GM12878 (cell line): ENCODE measurements at regions not wholly inside any gene's neighbourhood (a gene's known extent, or its start where the extent isn't known, plus 50 kb on each side); places are given as distances from the start of the nearest gene placed in this dataset.

ENCODE experiments used
- ATAC-seq: fragments of 200-7000 bp; cut with Tn5 transposase; 3 replicates; pipeline ENCODE4 v1.9.1; 2020; ENCODE audit warnings: mild to moderate bottlenecking, moderate library complexity
- BruUV-seq: library from RNA; stranded (reverse); fragments of 400-500 nt; replicated peaks from 2 replicates; lab custom pipeline; 2021; lab: Mats Ljungman, UMichigan
- CTCF ChIA-PET: fragments of 300-600 bp; sonication (Branson Sonifier 250); formaldehyde crosslinking; extraction: SDS; loops from one replicate; lab custom pipeline; 2021; ENCODE audit warnings: inconsistent platforms; lab: Yijun Ruan, JAX
- POLR2A ChIA-PET: fragments of 350-600 bp; formaldehyde crosslinking; extraction: SDS; loops from one replicate; lab custom pipeline; 2021; ENCODE audit warnings: inconsistent platforms; lab: Charles Lee
- RAD21 ChIA-PET: fragments of 300-600 bp; sonication (Branson Sonifier 250); formaldehyde crosslinking; loops from one replicate; lab custom pipeline; 2023; ENCODE audit warnings: antibody characterized with exemption; ENCODE audit not compliant: unreplicated experiment; lab: Charles Lee
- SMC1A ChIA-PET: fragments of 300-600 bp; sonication (Branson Sonifier 250); formaldehyde crosslinking; loops from one replicate; lab custom pipeline; 2023; ENCODE audit not compliant: unreplicated experiment, uncharacterized antibody; lab: Charles Lee
- DNase-seq: peaks from one replicate; pipeline ENCODE4 v3.0.0-alpha.2; 2011; ENCODE audit warnings: low read depth, low spot score
- FAIRE-seq: peaks from 3 replicates; lab custom pipeline; 2011; peaks lifted over from hg19 to GRCh38; lab: Jason Lieb, UNC
- H2AFZ ChIP-seq: 2 replicates; pipeline ENCODE4 v1.6.0; 2011; ENCODE audit warnings: low read depth, low read length, control low read depth; ENCODE audit not compliant: control insufficient read depth
- H3K27ac ChIP-seq: 2 replicates; pipeline ENCODE4 v1.5.1; 2011; ENCODE audit warnings: control low read depth; ENCODE audit not compliant: control insufficient read depth, insufficient read depth
- H3K27me3 ChIP-seq, 2 experiments: replicated peaks in 1 of 2; 2 replicates each; pipeline versions ENCODE4 v1.6.0 to v1.6.1; 2011; ENCODE audit warnings: low read length in 1 of 2; ENCODE audit not compliant: control insufficient read depth in 2 of 2, insufficient read depth in 2 of 2
- H3K36me3 ChIP-seq, 2 experiments: 2 replicates each; pipeline ENCODE4 v1.5.1; 2011; ENCODE audit warnings: low read length in 1 of 2; ENCODE audit not compliant: control insufficient read depth in 2 of 2, insufficient read depth in 2 of 2
- H3K4me1 ChIP-seq: 2 replicates; pipeline ENCODE4 v1.6.1; 2011; ENCODE audit warnings: mild to moderate bottlenecking, low read length, moderate library complexity, mixed read lengths; ENCODE audit not compliant: control insufficient read depth, insufficient read depth
- H3K4me2 ChIP-seq: 2 replicates; pipeline ENCODE4 v1.6.0; 2011; ENCODE audit warnings: control low read depth; ENCODE audit not compliant: control insufficient read depth, insufficient read depth
- H3K4me3 ChIP-seq: fragments of 200-600 bp; sonication (generic); 2 replicates; pipeline ENCODE4 v1.5.1; 2016
- H3K79me2 ChIP-seq: 2 replicates; pipeline ENCODE4 v1.6.0; 2011; ENCODE audit warnings: low read length; ENCODE audit not compliant: control insufficient read depth, insufficient read depth
- H3K9ac ChIP-seq: 2 replicates; pipeline ENCODE4 v1.8.0; 2011; ENCODE audit warnings: low read length, control low read depth, mixed read lengths; ENCODE audit not compliant: control insufficient read depth, insufficient read depth
- H3K9me3 ChIP-seq: replicated peaks from 3 replicates; pipeline ENCODE4 v1.5.1; 2011; ENCODE audit warnings: mild to moderate bottlenecking, low read length; ENCODE audit not compliant: control insufficient read depth, insufficient read depth
- H4K20me1 ChIP-seq: 2 replicates; pipeline ENCODE4 v1.6.0; 2011; ENCODE audit not compliant: control insufficient read depth, insufficient read depth
- BHLHE40 ChIP-seq, 2 experiments: fragments of 450-650 bp in 1 of 2; IDR thresholded peaks; 2 replicates each; pipeline ENCODE4 v1.6.1; 2011 to 2017; ENCODE audit warnings: low read depth in 2 of 2, borderline replicate concordance in 1 of 2, improper control_type of control experiment in 1 of 2, low read length in 1 of 2, mild to moderate bottlenecking in 1 of 2
- ETV6 ChIP-seq, 2 experiments: fragments of 450-650 bp in 1 of 2; IDR thresholded peaks in 1 of 2; conservative IDR thresholded peaks in 1 of 2; 2 replicates each; pipeline ENCODE4 v1.6.1; 2014; ENCODE audit warnings: antibody characterized with exemption in 1 of 2, borderline replicate concordance in 1 of 2, low read depth in 1 of 2, mild to moderate bottlenecking in 1 of 2, moderate library complexity in 1 of 2
- EZH2 ChIP-seq: IDR thresholded peaks from 2 replicates; pipeline ENCODE4 v1.6.1; 2012; ENCODE audit warnings: low read depth, mild to moderate bottlenecking, control low read depth, inconsistent platforms, low read length, borderline replicate concordance; ENCODE audit not compliant: control insufficient read depth
- FOXM1 ChIP-seq: IDR thresholded peaks from 2 replicates; pipeline ENCODE4 v1.6.1; 2012; ENCODE audit warnings: low read depth, mild to moderate bottlenecking, inconsistent platforms, low read length, moderate library complexity
- HDAC2 ChIP-seq: fragments of 200-600 bp; sonication (generic); IDR thresholded peaks from 2 replicates; pipeline ENCODE4 v1.6.1; 2017
- HDAC6 ChIP-seq: fragments of 200-600 bp; sonication (generic); IDR thresholded peaks from one replicate; pipeline ENCODE4 v1.8.0; 2017; ENCODE audit warnings: antibody characterized with exemption; ENCODE audit not compliant: unreplicated experiment
- HDGF ChIP-seq: fragments of 450-650 bp; IDR thresholded peaks from 2 replicates; pipeline ENCODE4 v1.6.1; 2016; ENCODE audit warnings: antibody characterized with exemption
- IKZF1 ChIP-seq: fragments of 450-650 bp; conservative IDR thresholded peaks from 2 replicates; pipeline ENCODE4 v1.6.1; 2017; ENCODE audit warnings: antibody characterized with exemption, mild to moderate bottlenecking
- IKZF2 ChIP-seq, 2 experiments: fragments of 450-650 bp; IDR thresholded peaks; 2 replicates each; pipeline ENCODE4 v1.6.1; 2017; ENCODE audit warnings: mild to moderate bottlenecking in 2 of 2, moderate library complexity in 2 of 2
- MTA2 ChIP-seq: fragments of 450-650 bp; IDR thresholded peaks from 2 replicates; pipeline ENCODE4 v1.6.1; 2016; ENCODE audit warnings: low read depth, mild to moderate bottlenecking, moderate library complexity
- MXI1 ChIP-seq: fragments of 150-350 bp; IDR thresholded peaks from 2 replicates; pipeline ENCODE4 v1.6.1; 2011; ENCODE audit warnings: low read depth, mild to moderate bottlenecking, inconsistent platforms, low read length, improper control_type of control experiment
- MYC ChIP-seq: IDR thresholded peaks from 2 replicates; pipeline ENCODE4 v1.6.1; 2011; ENCODE audit warnings: mild to moderate bottlenecking, low read length, moderate library complexity, inconsistent platforms; ENCODE audit not compliant: insufficient read depth, insufficient replicate concordance, insufficient read length, severe bottlenecking
- NFIC ChIP-seq: IDR thresholded peaks from 2 replicates; pipeline ENCODE4 v1.6.1; 2012; ENCODE audit warnings: low read depth, mild to moderate bottlenecking, inconsistent platforms, low read length, moderate library complexity
- NFYA ChIP-seq: IDR thresholded peaks from 2 replicates; pipeline ENCODE4 v1.6.1; 2011; ENCODE audit warnings: low read depth, mild to moderate bottlenecking, low read length, improper control_type of control experiment, borderline replicate concordance
- NRF1 ChIP-seq: conservative IDR thresholded peaks from 2 replicates; pipeline ENCODE4 v1.6.1; 2011; ENCODE audit warnings: mild to moderate bottlenecking, low read depth, low read length, improper control_type of control experiment
- POLR2AphosphoS2 ChIP-seq: IDR thresholded peaks from 2 replicates; pipeline ENCODE4 v1.6.1; 2011; ENCODE audit warnings: low read depth, mild to moderate bottlenecking, low read length, improper control_type of control experiment, moderate library complexity
- STAT3 ChIP-seq: IDR thresholded peaks from 2 replicates; pipeline ENCODE4 v1.6.1; 2011; ENCODE audit warnings: low read depth, low read length, improper control_type of control experiment
- ZNF207 ChIP-seq: fragments of 450-650 bp; IDR thresholded peaks from 2 replicates; pipeline ENCODE4 v1.6.1; 2014; ENCODE audit warnings: antibody characterized with exemption, mild to moderate bottlenecking, borderline replicate concordance
- ZZZ3 ChIP-seq: IDR thresholded peaks from 2 replicates; pipeline ENCODE4 v1.6.1; 2011; ENCODE audit warnings: low read depth; ENCODE audit not compliant: control insufficient read depth, insufficient read length
- WGBS: methylation state at CpG from one replicate; pipeline ENCODE4 v1.1.6; 2016; ENCODE audit warnings: low lambda C conversion rate; ENCODE audit not compliant: insufficient replicate concordance, insufficient coverage; ENCODE audit errors: missing lambda C conversion rate; 5-methylcytosine and 5-hydroxymethylcytosine counted together
- in situ Hi-C: fragments of 300-500 bp; cut with MboI; formaldehyde crosslinking; loops from 9 replicates; pipeline ENCODE4 v1.14.3; 2018; ENCODE audit warnings: mixed read lengths
- intact Hi-C: fragments of 100-400 bp; cut with micrococcal nuclease; formaldehyde crosslinking; loops from one replicate; pipeline ENCODE4 v1.14.2; 2022; ENCODE audit not compliant: unreplicated experiment
- TF ChIP-seq, protein P1 (sequence below): fragments of 450-650 bp; IDR thresholded peaks from 2 replicates; pipeline ENCODE4 v1.6.1; 2016; ENCODE audit warnings: mild to moderate bottlenecking
- TF ChIP-seq, protein P2 (sequence below): fragments of 450-650 bp; IDR thresholded peaks from 2 replicates; pipeline ENCODE4 v1.6.1; 2017; ENCODE audit warnings: mild to moderate bottlenecking, moderate library complexity

DNA sequence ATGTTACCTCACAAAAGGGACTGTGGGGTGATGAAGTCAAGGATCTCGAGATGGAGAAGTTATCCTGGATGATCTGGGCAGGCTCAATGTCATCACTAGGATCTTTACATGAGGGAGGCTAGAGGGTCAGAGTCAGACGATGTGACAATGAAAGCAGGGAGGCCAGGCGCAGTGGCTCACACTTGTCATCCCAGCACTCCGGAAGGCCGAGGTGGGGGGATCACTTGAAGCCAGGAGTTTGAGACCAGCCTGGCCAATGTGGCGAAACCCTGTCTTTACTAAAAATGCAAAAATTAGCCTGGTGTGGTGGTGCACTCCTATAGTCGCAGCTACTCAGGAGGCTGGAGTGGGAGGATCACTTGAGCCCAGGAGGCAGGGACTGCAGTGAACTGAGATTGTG is 68.8 kb downstream of the TTLL2 start (continued):
- no peak for TF ChIP-seq HDAC6
- TF ChIP-seq POLR2AphosphoS2: no peak
- no peak for TF ChIP-seq FOXM1
- TF ChIP-seq HDAC2: no peak
- TF ChIP-seq IKZF2 (IDR thresholded peaks at IDR 0.05): no peak
- no peak for TF ChIP-seq NFYA
- TF ChIP-seq ZNF207: no peak

DNA sequence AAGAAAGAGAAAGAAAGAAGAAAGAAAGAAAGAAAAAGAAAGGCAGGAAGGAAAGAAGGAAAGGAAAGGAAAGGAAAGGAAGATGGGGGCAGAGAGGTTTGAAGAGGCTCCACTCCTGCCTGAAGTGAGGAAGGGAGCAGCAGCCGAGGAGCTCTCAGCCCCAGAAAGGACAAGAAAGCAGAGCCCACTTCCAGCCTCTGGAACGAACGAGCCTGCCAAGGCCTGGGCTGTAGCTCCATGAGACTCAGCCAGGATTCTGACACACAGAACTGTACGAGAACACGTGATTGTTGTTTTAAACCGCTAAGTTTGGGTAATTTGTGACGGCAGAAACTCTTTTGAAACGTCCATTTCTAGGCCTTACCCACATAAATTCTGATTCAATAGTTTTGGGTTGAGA is 69.5 kb downstream of the TTLL2 start:
- no peak overlapping the region for H3K9ac ChIP-seq
- H3K27ac ChIP-seq: no peak overlapping the region
- ATAC-seq: no peak
- ChIA-PET SMC1A (no interaction called here), RAD21 (no interaction called here), CTCF (no interaction called here), POLR2A (no interaction called here)
- no peak overlapping the region for H3K4me2 ChIP-seq
- FAIRE-seq: no peak
- WGBS: 24% methylated on average over 8 of the region's 8 CpGs
- no peak overlapping the region for H3K4me3 ChIP-seq
- BruUV-seq: no TSS peak
- H3K9me3 ChIP-seq: no peaks in the 10 kb centered on the region
- DNase-seq: no peak
- no peak overlapping the region for H2AFZ ChIP-seq
- intact Hi-C loops (no loop called here), in situ Hi-C loops (no loop called here)
- H3K79me2 ChIP-seq: no peaks in the 10 kb centered on the region
- no peaks in the 10 kb centered on the region for H4K20me1 ChIP-seq
- peaks cover 0 to 4% of the 10 kb centered on the region in 2 experiments; a peak in 3 of 4 replicates for H3K27me3 ChIP-seq
- H3K4me1 ChIP-seq: no peaks in the 10 kb centered on the region
- H3K36me3 ChIP-seq: no peaks in the 10 kb centered on the region
- TF ChIP-seq NFIC (no peak), IKZF1 (no peak), NRF1 (no peak), MYC (no peak), BHLHE40 (IDR thresholded peaks at IDR 0.05; ENCODE audit: borderline replicate concordance in 1 of 2, low read depth in 2 of 2, low read length in 1 of 2) (no peak), EZH2 (no peak), HDGF (no peak), ZZZ3 (no peak), MXI1 (no peak), MTA2 (no peak), ETV6 (conservative IDR thresholded peaks at IDR 0.05 in 1 of 2, IDR thresholded peaks at IDR 0.05 in 1 of 2; ENCODE audit: borderline replicate concordance in 1 of 2, low read depth in 1 of 2) (no peak), STAT3 (no peak)
- TF ChIP-seq, protein P1, sequence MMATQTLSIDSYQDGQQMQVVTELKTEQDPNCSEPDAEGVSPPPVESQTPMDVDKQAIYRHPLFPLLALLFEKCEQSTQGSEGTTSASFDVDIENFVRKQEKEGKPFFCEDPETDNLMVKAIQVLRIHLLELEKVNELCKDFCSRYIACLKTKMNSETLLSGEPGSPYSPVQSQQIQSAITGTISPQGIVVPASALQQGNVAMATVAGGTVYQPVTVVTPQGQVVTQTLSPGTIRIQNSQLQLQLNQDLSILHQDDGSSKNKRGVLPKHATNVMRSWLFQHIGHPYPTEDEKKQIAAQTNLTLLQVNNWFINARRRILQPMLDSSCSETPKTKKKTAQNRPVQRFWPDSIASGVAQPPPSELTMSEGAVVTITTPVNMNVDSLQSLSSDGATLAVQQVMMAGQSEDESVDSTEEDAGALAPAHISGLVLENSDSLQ: no peak
- TF ChIP-seq, protein P2, sequence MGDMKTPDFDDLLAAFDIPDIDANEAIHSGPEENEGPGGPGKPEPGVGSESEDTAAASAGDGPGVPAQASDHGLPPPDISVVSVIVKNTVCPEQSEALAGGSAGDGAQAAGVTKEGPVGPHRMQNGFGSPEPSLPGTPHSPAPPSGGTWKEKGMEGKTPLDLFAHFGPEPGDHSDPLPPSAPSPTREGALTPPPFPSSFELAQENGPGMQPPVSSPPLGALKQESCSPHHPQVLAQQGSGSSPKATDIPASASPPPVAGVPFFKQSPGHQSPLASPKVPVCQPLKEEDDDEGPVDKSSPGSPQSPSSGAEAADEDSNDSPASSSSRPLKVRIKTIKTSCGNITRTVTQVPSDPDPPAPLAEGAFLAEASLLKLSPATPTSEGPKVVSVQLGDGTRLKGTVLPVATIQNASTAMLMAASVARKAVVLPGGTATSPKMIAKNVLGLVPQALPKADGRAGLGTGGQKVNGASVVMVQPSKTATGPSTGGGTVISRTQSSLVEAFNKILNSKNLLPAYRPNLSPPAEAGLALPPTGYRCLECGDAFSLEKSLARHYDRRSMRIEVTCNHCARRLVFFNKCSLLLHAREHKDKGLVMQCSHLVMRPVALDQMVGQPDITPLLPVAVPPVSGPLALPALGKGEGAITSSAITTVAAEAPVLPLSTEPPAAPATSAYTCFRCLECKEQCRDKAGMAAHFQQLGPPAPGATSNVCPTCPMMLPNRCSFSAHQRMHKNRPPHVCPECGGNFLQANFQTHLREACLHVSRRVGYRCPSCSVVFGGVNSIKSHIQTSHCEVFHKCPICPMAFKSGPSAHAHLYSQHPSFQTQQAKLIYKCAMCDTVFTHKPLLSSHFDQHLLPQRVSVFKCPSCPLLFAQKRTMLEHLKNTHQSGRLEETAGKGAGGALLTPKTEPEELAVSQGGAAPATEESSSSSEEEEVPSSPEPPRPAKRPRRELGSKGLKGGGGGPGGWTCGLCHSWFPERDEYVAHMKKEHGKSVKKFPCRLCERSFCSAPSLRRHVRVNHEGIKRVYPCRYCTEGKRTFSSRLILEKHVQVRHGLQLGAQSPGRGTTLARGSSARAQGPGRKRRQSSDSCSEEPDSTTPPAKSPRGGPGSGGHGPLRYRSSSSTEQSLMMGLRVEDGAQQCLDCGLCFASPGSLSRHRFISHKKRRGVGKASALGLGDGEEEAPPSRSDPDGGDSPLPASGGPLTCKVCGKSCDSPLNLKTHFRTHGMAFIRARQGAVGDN: no peak
